ENCODE measurements at regions not wholly inside any gene's neighbourhood (a gene's known extent, or its start where the extent isn't known, plus 50 kb on each side); places are given as distances from the start of the nearest gene placed in this dataset.

GRCh38 chr5:68404246-68404645 is 188.7 kb downstream of the PIK3R1 start:
- H3K36me3 Mint-ChIP-seq, result peaks cover 0 to 5% (median 0%) of the 10 kb centered on the region in 5 donors
- intact Hi-C loops (cut with micrococcal nuclease), result no loop called here
- Histone ChIP-seq H3K27ac (ENCODE audit: low read depth, low read length) (no peak overlapping the region), H3K9me3 (ENCODE audit: control insufficient read depth in 2 of 3, low read length in 3 of 3) (no peaks in the 10 kb centered on the region), H3K27me3 (ENCODE audit: control insufficient read depth in 2 of 2, insufficient read depth in 2 of 2, low read length in 2 of 2) (no peaks in the 10 kb centered on the region), H3K36me3 (ENCODE audit: control insufficient read depth in 2 of 3, insufficient read depth in 3 of 3, low read length in 3 of 3) (no peaks in the 10 kb centered on the region), H3K4me1 (ENCODE audit: control insufficient read depth in 2 of 2, insufficient read depth in 2 of 2, low read length in 2 of 2) (peaks cover 8 to 18% of the 10 kb centered on the region in 2 donors), H3K4me3 (ENCODE audit: low read length) (no peak overlapping the region)
- H3K27me3 Mint-ChIP-seq, result no peaks in the 10 kb centered on the region
- peaks cover 12 to 26% (median 14%) of the 10 kb centered on the region in 7 donors for H3K4me1 Mint-ChIP-seq
- H3K4me3 Mint-ChIP-seq, result no peak overlapping the region
- DNase-seq (no peak), ATAC-seq (no peak)
- ChIA-PET POLR2A (no interaction called here), CTCF (interaction anchor here (0.6 kb wide), 1 partner anchor 1157 kb away, joined by 4 read pairs; no protein-coding TSS in a partner anchor)
- H3K9me3 Mint-ChIP-seq, result peaks cover 0 to 4% (median 0%) of the 10 kb centered on the region in 11 donors
- H3K27ac Mint-ChIP-seq, result peak overlapping the region in 1 of 9 donors; percentile 6

- no peak overlapping the region for H3K4me3 ChIP-seq (ENCODE audit: low read length)
- Mint-ChIP-seq H3K27ac (peak overlapping the region in 1 of 9 donors; percentile 66), H3K4me1 (peaks cover 12 to 26% (median 14%) of the 10 kb centered on the region in 7 donors), H3K4me3 (no peak overlapping the region), H3K36me3 (peaks cover 0 to 4% (median 0%) of the 10 kb centered on the region in 5 donors), H3K9me3 (peaks cover 0 to 2% (median 0%) of the 10 kb centered on the region in 11 donors), H3K27me3 (peaks cover 0 to under 1% (median 0%) of the 10 kb centered on the region in 5 donors)
- H3K36me3 ChIP-seq (ENCODE audit: control insufficient read depth in 2 of 3, insufficient read depth in 3 of 3, low read length in 3 of 3), result no peaks in the 10 kb centered on the region
- intact Hi-C loops (cut with micrococcal nuclease), result no loop called here
- no peak for ATAC-seq
- H3K4me1 ChIP-seq (ENCODE audit: control insufficient read depth in 2 of 2, insufficient read depth in 2 of 2, low read length in 2 of 2), result peaks cover 8 to 18% of the 10 kb centered on the region in 2 donors
- H3K27me3 ChIP-seq (ENCODE audit: control insufficient read depth in 2 of 2, insufficient read depth in 2 of 2, low read length in 2 of 2), result no peaks in the 10 kb centered on the region
- no peak overlapping the region for H3K27ac ChIP-seq (ENCODE audit: low read depth, low read length)
- ChIA-PET CTCF (interaction anchor here (0.7 kb wide), 1 partner anchor 62 kb away, joined by 3 read pairs; no protein-coding TSS in a partner anchor), POLR2A (no interaction called here)
- no peak for DNase-seq
- no peaks in the 10 kb centered on the region for H3K9me3 ChIP-seq (ENCODE audit: control insufficient read depth in 2 of 3, low read length in 3 of 3)
These were observed 189.6 kb downstream of the PIK3R1 start for GRCh38 chr5:68405026-68405684.

GRCh38 chr5:68405784-68406743 is 190.5 kb downstream of the PIK3R1 start:
- H3K36me3 Mint-ChIP-seq, result peaks cover 0 to 4% (median 0%) of the 10 kb centered on the region in 5 donors
- Histone ChIP-seq H3K9me3 (ENCODE audit: control insufficient read depth in 2 of 3, low read length in 3 of 3) (no peaks in the 10 kb centered on the region), H3K4me3 (ENCODE audit: low read length) (no peak overlapping the region), H3K27ac (ENCODE audit: low read depth, low read length) (no peak overlapping the region), H3K4me1 (ENCODE audit: control insufficient read depth in 2 of 2, insufficient read depth in 2 of 2, low read length in 2 of 2) (peaks cover 8 to 18% of the 10 kb centered on the region in 2 donors), H3K36me3 (ENCODE audit: control insufficient read depth in 2 of 3, insufficient read depth in 3 of 3, low read length in 3 of 3) (no peaks in the 10 kb centered on the region), H3K27me3 (ENCODE audit: control insufficient read depth in 2 of 2, insufficient read depth in 2 of 2, low read length in 2 of 2) (no peaks in the 10 kb centered on the region)
- ChIA-PET CTCF (interaction anchor here (0.7 kb wide), 1 partner anchor 62 kb away, joined by 3 read pairs; no protein-coding TSS in a partner anchor), POLR2A (no interaction called here)
- peak overlapping the region in 6 of 10 donors; percentile 5 to 66 (median 58) for H3K4me3 Mint-ChIP-seq
- no peak for DNase-seq
- H3K4me1 Mint-ChIP-seq, result peaks cover 12 to 26% (median 14%) of the 10 kb centered on the region in 7 donors
- no peak for ATAC-seq
- H3K27me3 Mint-ChIP-seq, result peaks cover 0 to 2% (median 0%) of the 10 kb centered on the region in 5 donors
- intact Hi-C loops (cut with micrococcal nuclease), result loop anchor here in 1 of 2 donors (2.0 kb wide), 2 partner anchors 19 to 25 kb away; no protein-coding TSS in a partner anchor
- no peaks in the 10 kb centered on the region for H3K9me3 Mint-ChIP-seq
- peak overlapping the region in 7 of 9 donors; percentile 37 to 87 (median 64) for H3K27ac Mint-ChIP-seq

GRCh38 chr5:68406767-68407241 is 191.2 kb downstream of the PIK3R1 start:
- ChIA-PET POLR2A (no interaction called here), CTCF (no interaction called here)
- Histone ChIP-seq H3K27ac (ENCODE audit: low read depth, low read length) (no peak overlapping the region), H3K4me1 (ENCODE audit: control insufficient read depth in 2 of 2, insufficient read depth in 2 of 2, low read length in 2 of 2) (peaks cover 8 to 18% of the 10 kb centered on the region in 2 donors), H3K4me3 (ENCODE audit: low read length) (no peak overlapping the region), H3K9me3 (ENCODE audit: control insufficient read depth in 2 of 3, low read length in 3 of 3) (no peaks in the 10 kb centered on the region), H3K36me3 (ENCODE audit: control insufficient read depth in 2 of 3, insufficient read depth in 3 of 3, low read length in 3 of 3) (no peaks in the 10 kb centered on the region), H3K27me3 (ENCODE audit: control insufficient read depth in 2 of 2, insufficient read depth in 2 of 2, low read length in 2 of 2) (no peaks in the 10 kb centered on the region)
- Mint-ChIP-seq H3K27ac (peak overlapping the region in 8 of 9 donors; percentile 34 to 87 (median 54)), H3K36me3 (peaks cover 0 to 4% (median 0%) of the 10 kb centered on the region in 5 donors), H3K4me3 (peak overlapping the region in 7 of 10 donors; percentile 5 to 66 (median 52)), H3K27me3 (peaks cover 0 to 2% (median 0%) of the 10 kb centered on the region in 5 donors), H3K4me1 (peaks cover 12 to 26% (median 14%) of the 10 kb centered on the region in 7 donors), H3K9me3 (no peaks in the 10 kb centered on the region)
- intact Hi-C loops (cut with micrococcal nuclease), result loop anchor here in 1 of 2 donors (1.0 to 2.0 kb wide), 3 partner anchors 18 to 27 kb away; no protein-coding TSS in a partner anchor
- ATAC-seq (peak; percentile 40), DNase-seq (peak in 3 of 9 donors; percentile 2 to 29 (median 11))

GRCh38 chr5:68407311-68408239 is 192.0 kb downstream of the PIK3R1 start:
- DNase-seq (peak in 1 of 9 donors; percentile 22), ATAC-seq (peak; percentile 34)
- peaks cover 0 to 2% (median 0%) of the 10 kb centered on the region in 5 donors for H3K27me3 Mint-ChIP-seq
- no peaks in the 10 kb centered on the region for H3K27me3 ChIP-seq (ENCODE audit: control insufficient read depth in 2 of 2, insufficient read depth in 2 of 2, low read length in 2 of 2)
- H3K27ac Mint-ChIP-seq, result peak overlapping the region in 5 of 9 donors; percentile 34 to 87 (median 68)
- peaks cover 8 to 18% of the 10 kb centered on the region in 2 donors for H3K4me1 ChIP-seq (ENCODE audit: control insufficient read depth in 2 of 2, insufficient read depth in 2 of 2, low read length in 2 of 2)
- H3K36me3 ChIP-seq (ENCODE audit: control insufficient read depth in 2 of 3, insufficient read depth in 3 of 3, low read length in 3 of 3), result no peaks in the 10 kb centered on the region
- ChIA-PET CTCF (no interaction called here), POLR2A (no interaction called here)
- intact Hi-C loops (cut with micrococcal nuclease), result loop anchor here in 1 of 2 donors (1.0 to 2.0 kb wide), 3 partner anchors 17 to 27 kb away; no protein-coding TSS in a partner anchor
- no peaks in the 10 kb centered on the region for H3K9me3 Mint-ChIP-seq
- H3K4me3 ChIP-seq (ENCODE audit: low read length), result no peak overlapping the region
- peaks cover 12 to 26% (median 14%) of the 10 kb centered on the region in 7 donors for H3K4me1 Mint-ChIP-seq
- no peak overlapping the region for H3K27ac ChIP-seq (ENCODE audit: low read depth, low read length)
- H3K9me3 ChIP-seq (ENCODE audit: control insufficient read depth in 2 of 3, low read length in 3 of 3), result no peaks in the 10 kb centered on the region
- peak overlapping the region in 6 of 10 donors; percentile 5 to 66 (median 46) for H3K4me3 Mint-ChIP-seq
- peaks cover 0 to 4% (median 0%) of the 10 kb centered on the region in 5 donors for H3K36me3 Mint-ChIP-seq

Measured in naive thymus-derived CD4-positive, alpha-beta T cell (primary cell).